Epithelial cell of proximal tubule (primary cell): ENCODE measurements at regions not wholly inside any gene's neighbourhood (a gene's known extent, or its start where the extent isn't known, plus 50 kb on each side); places are given as distances from the start of the nearest gene placed in this dataset.

Experiments
- DNase-seq: peaks from one replicate; pipeline ENCODE4 v3.0.0-alpha.2; 2011; ENCODE audit warnings: low read depth
- H3K4me3 ChIP-seq: 2 replicates; pipeline ENCODE4 v1.5.1; 2011; ENCODE audit warnings: low read depth, mild to moderate bottlenecking, low read length
- CTCF ChIP-seq: conservative IDR thresholded peaks from 2 replicates; pipeline ENCODE4 v1.5.1; 2012; ENCODE audit warnings: low read depth, mild to moderate bottlenecking, low read length

GRCh38 chr22:48942698-48943566 is 884.7 kb downstream of the BRD1 start:
- no peak for DNase-seq
- TF ChIP-seq CTCF = no peak
- no peak overlapping the region for H3K4me3 ChIP-seq

- no peak for DNase-seq
- no peak overlapping the region for H3K4me3 ChIP-seq
- TF ChIP-seq CTCF = no peak
These were observed 885.6 kb downstream of the BRD1 start for GRCh38 chr22:48941903-48942575.

- DNase-seq = no peak
- no peak for TF ChIP-seq CTCF
- no peak overlapping the region for H3K4me3 ChIP-seq
These were observed 886.4 kb downstream of the BRD1 start for GRCh38 chr22:48941033-48941902.

GRCh38 chr22:48940266-48941032 is 887.2 kb downstream of the BRD1 start:
- no peak overlapping the region for H3K4me3 ChIP-seq
- DNase-seq = no peak
- TF ChIP-seq CTCF = no peak

- H3K4me3 ChIP-seq = no peak overlapping the region
- DNase-seq = no peak
- no peak for TF ChIP-seq CTCF
These were observed 888.0 kb downstream of the BRD1 start for GRCh38 chr22:48939441-48940265.
